GM12865 (cell line): ENCODE measurements at regions not wholly inside any gene's neighbourhood (a gene's known extent, or its start where the extent isn't known, plus 50 kb on each side); places are given as distances from the start of the nearest gene placed in this dataset.

Source experiments
- DNase-seq: peaks from one replicate; pipeline ENCODE4 v3.0.0; 2010; ENCODE audit warnings: low read depth
- H3K4me3 ChIP-seq: 2 replicates; pipeline ENCODE4 v1.5.1; 2011; ENCODE audit warnings: mild to moderate bottlenecking, low read depth, low read length, control low read depth
- CTCF ChIP-seq: IDR thresholded peaks from 2 replicates; pipeline ENCODE4 v1.5.1; 2011; ENCODE audit warnings: low read length, control low read depth, low read depth, inconsistent platforms; ENCODE audit not compliant: insufficient read depth; ENCODE audit errors: missing control alignments

GRCh38 chr13:105962080-105962479, 573.4 kb downstream of the EFNB2 start:
- DNase-seq, result no peak
- no peak overlapping the region for H3K4me3 ChIP-seq
- TF ChIP-seq CTCF, result no peak

GRCh38 chr13:105961438-105961837, 574.0 kb downstream of the EFNB2 start:
- TF ChIP-seq CTCF, result no peak
- no peak overlapping the region for H3K4me3 ChIP-seq
- no peak for DNase-seq

GRCh38 chr13:105960326-105960725, 575.1 kb downstream of the EFNB2 start:
- TF ChIP-seq CTCF, result no peak
- no peak for DNase-seq
- H3K4me3 ChIP-seq, result no peak overlapping the region

- DNase-seq, result no peak
- no peak for TF ChIP-seq CTCF
- H3K4me3 ChIP-seq, result no peak overlapping the region
These were observed 575.6 kb downstream of the EFNB2 start for GRCh38 chr13:105959876-105960275.

- DNase-seq, result no peak
- no peak overlapping the region for H3K4me3 ChIP-seq
- no peak for TF ChIP-seq CTCF
These were observed 577.6 kb downstream of the EFNB2 start for GRCh38 chr13:105957769-105958438.

GRCh38 chr13:105956921-105957320, 578.5 kb downstream of the EFNB2 start:
- no peak overlapping the region for H3K4me3 ChIP-seq
- no peak for DNase-seq
- TF ChIP-seq CTCF, result no peak

- H3K4me3 ChIP-seq, result no peak overlapping the region
- no peak for DNase-seq
- TF ChIP-seq CTCF, result no peak
These were observed 582.5 kb downstream of the EFNB2 start for GRCh38 chr13:105952973-105953290.
